Left ventricle myocardium inferior (tissue), 1 donor: ENCODE measurements at regions not wholly inside any gene's neighbourhood (a gene's known extent, or its start where the extent isn't known, plus 50 kb on each side); places are given as distances from the start of the nearest gene placed in this dataset.

Experiments used
- DNase-seq: peaks from one replicate; pipeline ENCODE4 v3.0.0-alpha.2; 2020
- H3K27ac ChIP-seq: fragments of 200-600 bp; replicated peaks from 2 replicates; pipeline ENCODE4 v1.8.0; 2021
- H3K27me3 ChIP-seq: fragments of 200-600 bp; 2 replicates; pipeline ENCODE4 v1.8.0; 2021; ENCODE audit warnings: low read depth
- H3K36me3 ChIP-seq: fragments of 200-600 bp; 2 replicates; pipeline ENCODE4 v1.8.0; 2021
- H3K4me1 ChIP-seq: fragments of 200-600 bp; 2 replicates; pipeline ENCODE4 v1.8.0; 2021
- H3K4me3 ChIP-seq: fragments of 200-600 bp; 2 replicates; pipeline ENCODE4 v1.8.0; 2021; ENCODE audit warnings: mild to moderate bottlenecking, moderate library complexity
- H3K9me3 ChIP-seq: fragments of 200-600 bp; replicated peaks from 2 replicates; pipeline ENCODE4 v1.8.0; 2021
- CTCF ChIP-seq: fragments of 200-600 bp; IDR thresholded peaks from 2 replicates; pipeline ENCODE4 v1.8.0; 2021; ENCODE audit warnings: antibody characterized with exemption, mild to moderate bottlenecking, borderline replicate concordance
- intact Hi-C: fragments of 100-400 bp; cut with micrococcal nuclease; formaldehyde crosslinking; loops from one replicate; pipeline ENCODE4 v1.11.0; 2022
- donor health status: DM: no; HTN: yes; CAD: no; lungs with severe emphysema.

GRCh38 chr2:57516698-57517340 is 529.8 kb upstream of the VRK2 start:
- TF ChIP-seq CTCF, result peak; percentile 69
- intact Hi-C loops, result loop anchor here (5.0 kb wide), 1 partner anchor 1800 kb away; no protein-coding TSS in a partner anchor

GRCh38 chr2:57523304-57523703 is 523.3 kb upstream of the VRK2 start:
- no peak for DNase-seq
- H3K9me3 ChIP-seq, result peaks cover 18% of the 10 kb centered on the region
- no peak overlapping the region for H3K4me3 ChIP-seq
- no peaks in the 10 kb centered on the region for H3K4me1 ChIP-seq
- H3K36me3 ChIP-seq, result no peaks in the 10 kb centered on the region
- intact Hi-C loops, result no loop called here
- no peaks in the 10 kb centered on the region for H3K27me3 ChIP-seq
- no peak for TF ChIP-seq CTCF
- no peak overlapping the region for H3K27ac ChIP-seq

More at GRCh38 chr2:57516698-57517340, 529.8 kb upstream of the VRK2 start:
- H3K27ac ChIP-seq, result no peak overlapping the region
- H3K27me3 ChIP-seq, result no peaks in the 10 kb centered on the region
- no peak overlapping the region for H3K4me3 ChIP-seq
- no peaks in the 10 kb centered on the region for H3K9me3 ChIP-seq
- H3K36me3 ChIP-seq, result no peaks in the 10 kb centered on the region
- DNase-seq, result no peak
- no peaks in the 10 kb centered on the region for H3K4me1 ChIP-seq

- intact Hi-C loops, result no loop called here
- no peak overlapping the region for H3K27ac ChIP-seq
- H3K4me1 ChIP-seq, result no peaks in the 10 kb centered on the region
- TF ChIP-seq CTCF, result no peak
- no peaks in the 10 kb centered on the region for H3K27me3 ChIP-seq
- H3K9me3 ChIP-seq, result peaks cover 18% of the 10 kb centered on the region
- H3K36me3 ChIP-seq, result no peaks in the 10 kb centered on the region
- DNase-seq, result no peak
- no peak overlapping the region for H3K4me3 ChIP-seq
Observed at GRCh38 chr2:57527685-57528084, 518.9 kb upstream of the VRK2 start.

GRCh38 chr2:57528499-57528898 is 518.1 kb upstream of the VRK2 start:
- Histone ChIP-seq H3K4me3 (no peak overlapping the region), H3K9me3 (peaks cover 18% of the 10 kb centered on the region), H3K27me3 (no peaks in the 10 kb centered on the region), H3K36me3 (no peaks in the 10 kb centered on the region), H3K27ac (no peak overlapping the region), H3K4me1 (no peaks in the 10 kb centered on the region)
- DNase-seq, result no peak
- intact Hi-C loops, result no loop called here
- no peak for TF ChIP-seq CTCF

- Histone ChIP-seq H3K27ac (no peak overlapping the region), H3K4me3 (no peak overlapping the region), H3K27me3 (no peaks in the 10 kb centered on the region), H3K36me3 (no peaks in the 10 kb centered on the region), H3K9me3 (no peaks in the 10 kb centered on the region), H3K4me1 (no peaks in the 10 kb centered on the region)
- no peak for TF ChIP-seq CTCF
- no peak for DNase-seq
- intact Hi-C loops, result no loop called here
Observed at GRCh38 chr2:57534358-57534757, 512.2 kb upstream of the VRK2 start.
